Liver (tissue), 7 donors: ENCODE measurements at regions not wholly inside any gene's neighbourhood (a gene's known extent, or its start where the extent isn't known, plus 50 kb on each side); places are given as distances from the start of the nearest gene placed in this dataset.

Experiments used
- DNase-seq: peaks from one replicate; pipeline ENCODE4 v3.0.0-alpha.2; 2017; ENCODE audit warnings: low spot score
- H3K27ac ChIP-seq, 2 donors: one replicate each; pipeline ENCODE4 v1.7.0; 2013; ENCODE audit warnings: inconsistent platforms in 2 of 2, low read length in 2 of 2, control low read depth in 1 of 2, low read depth in 1 of 2, mild to moderate bottlenecking in 1 of 2
- H3K27me3 ChIP-seq, 4 donors: one replicate each; pipeline versions ENCODE4 v1.6.1 to v1.7.0; 2013; ENCODE audit warnings: low read length in 3 of 4, inconsistent platforms in 1 of 4, mild to moderate bottlenecking in 1 of 4, moderate library complexity in 1 of 4; ENCODE audit not compliant: control insufficient read depth in 4 of 4, insufficient read depth in 4 of 4
- H3K36me3 ChIP-seq, 4 donors: one replicate each; pipeline versions ENCODE4 v1.6.1 to v1.7.0; 2013; ENCODE audit warnings: low read length in 3 of 4, mild to moderate bottlenecking in 3 of 4, low read depth in 1 of 4, moderate library complexity in 1 of 4; ENCODE audit not compliant: control insufficient read depth in 4 of 4, insufficient read depth in 3 of 4
- H3K4me1 ChIP-seq, 4 donors: one replicate each; pipeline versions ENCODE4 v1.6.1 to v1.7.0; 2013; ENCODE audit warnings: low read length in 3 of 4, mild to moderate bottlenecking in 3 of 4, moderate library complexity in 1 of 4; ENCODE audit not compliant: control insufficient read depth in 4 of 4, insufficient read depth in 4 of 4
- H3K4me3 ChIP-seq, 3 donors: one replicate each; pipeline versions ENCODE4 v1.6.1 to v1.7.0; 2013; ENCODE audit warnings: low read length in 3 of 3, control low read depth in 1 of 3, low read depth in 1 of 3, mild to moderate bottlenecking in 1 of 3
- H3K9ac ChIP-seq, 2 donors: one replicate each; pipeline ENCODE4 v1.7.0; 2013; ENCODE audit warnings: low read length in 2 of 2, mild to moderate bottlenecking in 2 of 2, moderate library complexity in 2 of 2, control low read depth in 1 of 2, low read depth in 1 of 2
- H3K9me3 ChIP-seq, 4 donors: one replicate each; pipeline versions ENCODE4 v1.6.1 to v1.7.0; 2013; ENCODE audit warnings: low read length in 3 of 4; ENCODE audit not compliant: control insufficient read depth in 4 of 4
- EGR1 ChIP-seq, 2 donors: IDR thresholded peaks; 2 replicates each; pipeline ENCODE4 v1.6.1; 2016 to 2018; ENCODE audit warnings: antibody characterized with exemption in 2 of 2, low read depth in 2 of 2
- HNF4G ChIP-seq: IDR thresholded peaks from 2 replicates; pipeline ENCODE4 v1.6.1; 2016; ENCODE audit warnings: antibody characterized with exemption
- NR2F2 ChIP-seq: IDR thresholded peaks from 2 replicates; pipeline ENCODE4 v1.6.1; 2016; ENCODE audit warnings: antibody characterized with exemption
- RXRA ChIP-seq, 2 donors: IDR thresholded peaks; 2 replicates each; pipeline ENCODE4 v1.6.1; 2017 to 2018; ENCODE audit warnings: antibody characterized with exemption in 2 of 2, mild to moderate bottlenecking in 1 of 2
- SP1 ChIP-seq: IDR thresholded peaks from 2 replicates; pipeline ENCODE4 v1.6.1; 2018; ENCODE audit warnings: antibody characterized with exemption, mild to moderate bottlenecking
- TAF1 ChIP-seq: conservative IDR thresholded peaks from 2 replicates; pipeline ENCODE4 v1.6.1; 2016; ENCODE audit warnings: antibody characterized with exemption, mild to moderate bottlenecking
- YY1 ChIP-seq: IDR thresholded peaks from 2 replicates; pipeline ENCODE4 v1.6.1; 2016; ENCODE audit warnings: antibody characterized with exemption, mild to moderate bottlenecking
- WGBS: extraction: QIAGEN DNeasy Blood & Tissue Kit; methylation state at CpG from one replicate; pipeline ENCODE4 v1.1.7; 2013; 5-methylcytosine and 5-hydroxymethylcytosine counted together
- TF ChIP-seq, protein P1 (sequence below): IDR thresholded peaks from 2 replicates; pipeline ENCODE4 v1.6.1; 2016; ENCODE audit warnings: antibody characterized with exemption
- TF ChIP-seq, protein P2 (sequence below): IDR thresholded peaks from 2 replicates; pipeline ENCODE4 v1.6.1; 2016; ENCODE audit warnings: antibody characterized with exemption, mild to moderate bottlenecking
- donor health status: healthy.
- donor health status: healthy.
- donor health status: healthy.
- donor health status: healthy.

GRCh38 chr4:71235311-71236201 is 103.3 kb upstream of the SLC4A4 start:
- Histone ChIP-seq H3K4me1 (peaks cover 6 to 57% (median 24%) of the 10 kb centered on the region in 4 donors), H3K27ac (peak overlapping the region in 1 of 2 donors; percentile 13), H3K36me3 (no peaks in the 10 kb centered on the region), H3K9ac (no peak overlapping the region), H3K27me3 (no peaks in the 10 kb centered on the region), H3K9me3 (no peaks in the 10 kb centered on the region), H3K4me3 (no peak overlapping the region)
- DNase-seq = no peak
- 75% methylated on average over 12 of the region's 12 CpGs for WGBS
- TF ChIP-seq RXRA (IDR thresholded peaks at IDR 0.05) (no peak), TAF1 (no peak)

DNA sequence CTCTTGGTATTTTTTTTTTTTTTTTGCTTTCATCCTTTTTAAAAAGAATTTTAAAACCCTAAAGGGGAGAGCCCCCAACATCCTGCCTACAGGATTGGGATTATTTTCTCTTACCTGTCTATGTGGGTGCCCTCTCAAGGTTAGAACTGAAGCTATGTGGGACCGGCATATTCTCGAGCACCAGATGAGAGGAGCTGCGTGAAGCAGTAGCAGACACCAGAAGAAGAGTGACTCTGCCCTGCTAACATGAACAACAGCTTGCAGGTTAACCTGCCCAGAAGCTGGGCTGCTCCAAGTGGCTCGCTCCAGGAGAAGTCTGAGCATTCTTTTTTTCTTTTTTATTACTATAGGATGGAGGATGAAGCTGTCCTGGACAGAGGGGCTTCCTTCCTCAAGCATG is 102.6 kb upstream of the SLC4A4 start:
- Histone ChIP-seq H3K9ac (no peak overlapping the region), H3K4me3 (no peak overlapping the region), H3K27me3 (no peaks in the 10 kb centered on the region), H3K9me3 (no peaks in the 10 kb centered on the region), H3K36me3 (no peaks in the 10 kb centered on the region), H3K27ac (no peak overlapping the region), H3K4me1 (peaks cover 6 to 53% (median 21%) of the 10 kb centered on the region in 4 donors)
- 93% methylated on average over 4 of the region's 4 CpGs for WGBS
- DNase-seq = no peak
- TF ChIP-seq SP1 (no peak), YY1 (no peak), HNF4G (no peak), NR2F2 (no peak), TAF1 (no peak)
- TF ChIP-seq, protein P1, sequence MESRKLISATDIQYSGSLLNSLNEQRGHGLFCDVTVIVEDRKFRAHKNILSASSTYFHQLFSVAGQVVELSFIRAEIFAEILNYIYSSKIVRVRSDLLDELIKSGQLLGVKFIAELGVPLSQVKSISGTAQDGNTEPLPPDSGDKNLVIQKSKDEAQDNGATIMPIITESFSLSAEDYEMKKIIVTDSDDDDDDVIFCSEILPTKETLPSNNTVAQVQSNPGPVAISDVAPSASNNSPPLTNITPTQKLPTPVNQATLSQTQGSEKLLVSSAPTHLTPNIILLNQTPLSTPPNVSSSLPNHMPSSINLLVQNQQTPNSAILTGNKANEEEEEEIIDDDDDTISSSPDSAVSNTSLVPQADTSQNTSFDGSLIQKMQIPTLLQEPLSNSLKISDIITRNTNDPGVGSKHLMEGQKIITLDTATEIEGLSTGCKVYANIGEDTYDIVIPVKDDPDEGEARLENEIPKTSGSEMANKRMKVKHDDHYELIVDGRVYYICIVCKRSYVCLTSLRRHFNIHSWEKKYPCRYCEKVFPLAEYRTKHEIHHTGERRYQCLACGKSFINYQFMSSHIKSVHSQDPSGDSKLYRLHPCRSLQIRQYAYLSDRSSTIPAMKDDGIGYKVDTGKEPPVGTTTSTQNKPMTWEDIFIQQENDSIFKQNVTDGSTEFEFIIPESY = no peak

- DNase-seq = no peak
- Histone ChIP-seq H3K9ac (no peak overlapping the region), H3K4me1 (peaks cover 4 to 49% (median 13%) of the 10 kb centered on the region in 4 donors), H3K4me3 (no peak overlapping the region), H3K9me3 (no peaks in the 10 kb centered on the region), H3K36me3 (no peaks in the 10 kb centered on the region), H3K27ac (no peak overlapping the region), H3K27me3 (no peaks in the 10 kb centered on the region)
- no peak for TF ChIP-seq EGR1 (IDR thresholded peaks at IDR 0.05; ENCODE audit: low read depth in 2 of 2)
- TF ChIP-seq TAF1 = no peak
- no peak for TF ChIP-seq RXRA (IDR thresholded peaks at IDR 0.05)
- TF ChIP-seq HNF4G = no peak
- TF ChIP-seq, protein P2, sequence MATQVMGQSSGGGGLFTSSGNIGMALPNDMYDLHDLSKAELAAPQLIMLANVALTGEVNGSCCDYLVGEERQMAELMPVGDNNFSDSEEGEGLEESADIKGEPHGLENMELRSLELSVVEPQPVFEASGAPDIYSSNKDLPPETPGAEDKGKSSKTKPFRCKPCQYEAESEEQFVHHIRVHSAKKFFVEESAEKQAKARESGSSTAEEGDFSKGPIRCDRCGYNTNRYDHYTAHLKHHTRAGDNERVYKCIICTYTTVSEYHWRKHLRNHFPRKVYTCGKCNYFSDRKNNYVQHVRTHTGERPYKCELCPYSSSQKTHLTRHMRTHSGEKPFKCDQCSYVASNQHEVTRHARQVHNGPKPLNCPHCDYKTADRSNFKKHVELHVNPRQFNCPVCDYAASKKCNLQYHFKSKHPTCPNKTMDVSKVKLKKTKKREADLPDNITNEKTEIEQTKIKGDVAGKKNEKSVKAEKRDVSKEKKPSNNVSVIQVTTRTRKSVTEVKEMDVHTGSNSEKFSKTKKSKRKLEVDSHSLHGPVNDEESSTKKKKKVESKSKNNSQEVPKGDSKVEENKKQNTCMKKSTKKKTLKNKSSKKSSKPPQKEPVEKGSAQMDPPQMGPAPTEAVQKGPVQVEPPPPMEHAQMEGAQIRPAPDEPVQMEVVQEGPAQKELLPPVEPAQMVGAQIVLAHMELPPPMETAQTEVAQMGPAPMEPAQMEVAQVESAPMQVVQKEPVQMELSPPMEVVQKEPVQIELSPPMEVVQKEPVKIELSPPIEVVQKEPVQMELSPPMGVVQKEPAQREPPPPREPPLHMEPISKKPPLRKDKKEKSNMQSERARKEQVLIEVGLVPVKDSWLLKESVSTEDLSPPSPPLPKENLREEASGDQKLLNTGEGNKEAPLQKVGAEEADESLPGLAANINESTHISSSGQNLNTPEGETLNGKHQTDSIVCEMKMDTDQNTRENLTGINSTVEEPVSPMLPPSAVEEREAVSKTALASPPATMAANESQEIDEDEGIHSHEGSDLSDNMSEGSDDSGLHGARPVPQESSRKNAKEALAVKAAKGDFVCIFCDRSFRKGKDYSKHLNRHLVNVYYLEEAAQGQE = no peak
- 97% methylated on average over 4 of the region's 4 CpGs for WGBS
These were observed 101.2 kb upstream of the SLC4A4 start for GRCh38 chr4:71237641-71238040.
